Spinal cord (tissue), 9 donors: ENCODE measurements at regions not wholly inside any gene's neighbourhood (a gene's known extent, or its start where the extent isn't known, plus 50 kb on each side); places are given as distances from the start of the nearest gene placed in this dataset.
A peak's percentile ranks its signal among the peaks of the same experiment; 100 is the strongest.

ENCODE experiments used
- DNase-seq, 6 donors: peaks; one replicate each; pipeline versions ENCODE4 v3.0.0 to v3.0.0-alpha.2; 2013 to 2015; ENCODE audit warnings: low spot score in 6 of 6, low read depth in 4 of 6
- H3K27ac ChIP-seq: one replicate; pipeline ENCODE4 v1.5.1; 2013; ENCODE audit warnings: low read depth, low read length, control low read depth
- H3K27me3 ChIP-seq: one replicate; pipeline ENCODE4 v1.6.1; 2013; ENCODE audit warnings: low read length; ENCODE audit not compliant: control insufficient read depth, insufficient read depth
- H3K36me3 ChIP-seq: one replicate; pipeline ENCODE4 v1.6.1; 2013; ENCODE audit warnings: low read length; ENCODE audit not compliant: control insufficient read depth, insufficient read depth
- H3K4me1 ChIP-seq: one replicate; pipeline ENCODE4 v1.6.1; 2013; ENCODE audit warnings: low read length; ENCODE audit not compliant: control insufficient read depth, insufficient read depth
- H3K4me3 ChIP-seq: one replicate; pipeline ENCODE4 v1.5.1; 2013; ENCODE audit warnings: low read depth, low read length, control low read depth
- H3K9me3 ChIP-seq: one replicate; pipeline ENCODE4 v1.6.1; 2013; ENCODE audit warnings: low read length; ENCODE audit not compliant: control insufficient read depth, insufficient read depth
- WGBS: methylation state at CpG from one replicate; pipeline ENCODE4 v1.1.5; 2013; ENCODE audit warnings: missing lambda C conversion rate; ENCODE audit not compliant: insufficient coverage; 5-methylcytosine and 5-hydroxymethylcytosine counted together
- donor health status: healthy.

DNA sequence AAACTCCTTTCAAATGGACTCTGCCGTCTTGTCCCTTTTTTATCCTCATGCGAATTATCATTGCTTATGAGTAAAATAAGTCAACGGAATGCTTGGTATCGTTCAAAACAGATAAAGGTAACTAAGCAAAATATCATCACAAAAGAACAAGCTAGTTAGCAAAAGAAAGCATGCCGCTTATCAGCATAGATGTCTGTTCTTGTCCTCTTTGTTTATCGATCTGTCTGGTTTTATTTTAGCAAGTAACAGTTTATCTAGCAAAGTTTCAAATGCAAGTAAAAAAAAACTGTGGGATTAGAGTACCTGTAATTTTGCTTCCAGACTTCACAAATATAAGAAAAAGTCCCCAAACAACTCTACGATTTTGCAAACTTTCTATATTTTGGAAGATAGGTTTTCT is 561.5 kb downstream of the USP25 start:
- no peak for DNase-seq
- 100% methylated on average over 2 of the region's 7 CpGs for WGBS
- H3K27me3 ChIP-seq, result no peaks in the 10 kb centered on the region

DNA sequence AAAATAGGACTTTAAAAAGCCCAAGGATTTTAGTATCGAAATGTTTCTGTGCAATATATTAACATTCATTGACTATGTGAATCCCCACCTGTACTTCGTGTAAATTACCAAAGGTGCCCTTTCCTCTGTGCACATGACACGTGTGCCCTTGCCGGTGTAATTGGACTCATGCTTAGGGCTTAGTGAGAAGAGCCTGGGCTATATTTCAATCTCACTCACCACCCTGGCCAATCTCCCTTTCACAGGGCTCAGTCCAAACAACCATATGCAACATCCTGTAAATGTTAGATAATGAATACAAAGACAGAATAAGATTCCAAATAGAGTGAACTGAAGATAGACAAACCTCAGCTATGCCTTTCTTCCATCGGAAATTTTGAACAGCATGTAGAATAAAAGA is 564.3 kb downstream of the USP25 start:
- WGBS, result no CpG with 5 or more reads among the region's 5 CpGs
- H3K4me1 ChIP-seq, result no peaks in the 10 kb centered on the region
- no peaks in the 10 kb centered on the region for H3K27me3 ChIP-seq
- no peak overlapping the region for H3K27ac ChIP-seq
- H3K36me3 ChIP-seq, result no peaks in the 10 kb centered on the region
- no peak for DNase-seq
- H3K4me3 ChIP-seq, result no peak overlapping the region
- H3K9me3 ChIP-seq, result peaks cover 2% of the 10 kb centered on the region

More for the DNA sequence above, 561.5 kb downstream of the USP25 start:
- no peaks in the 10 kb centered on the region for H3K9me3 ChIP-seq
- H3K27ac ChIP-seq, result no peak overlapping the region
- no peaks in the 10 kb centered on the region for H3K36me3 ChIP-seq
- no peak overlapping the region for H3K4me3 ChIP-seq
- H3K4me1 ChIP-seq, result no peaks in the 10 kb centered on the region

DNA sequence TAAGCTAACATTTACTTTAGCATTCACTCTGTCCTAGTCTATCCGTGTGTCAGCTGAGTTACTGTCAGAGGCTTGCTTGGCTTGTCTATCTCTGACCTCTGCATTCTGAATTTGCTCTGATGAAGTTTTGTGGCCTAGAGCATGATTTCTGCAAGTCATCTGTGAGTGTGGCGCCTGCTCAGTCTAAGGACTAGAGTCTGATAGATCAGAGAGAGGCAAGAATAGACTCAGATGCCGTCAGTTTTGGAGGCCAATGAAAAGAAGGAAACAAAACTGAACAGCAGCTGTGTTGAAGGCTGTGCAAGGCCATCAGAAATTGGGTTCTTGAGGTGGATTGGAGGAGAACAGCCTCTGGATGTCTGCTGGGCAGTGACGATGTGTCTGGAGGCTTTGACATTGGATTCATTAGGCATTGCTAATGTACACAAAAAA is 573.1 kb downstream of the USP25 start:
- H3K27me3 ChIP-seq, result no peaks in the 10 kb centered on the region
- 19% methylated on average over 4 of the region's 4 CpGs for WGBS
- no peaks in the 10 kb centered on the region for H3K4me1 ChIP-seq
- DNase-seq, result peak in 2 of 6 donors; percentile 74 to 87
- no peaks in the 10 kb centered on the region for H3K36me3 ChIP-seq
- peak overlapping the region; percentile 94 for H3K27ac ChIP-seq
- peaks cover 2% of the 10 kb centered on the region for H3K9me3 ChIP-seq
- H3K4me3 ChIP-seq, result peak overlapping the region; percentile 21

DNA sequence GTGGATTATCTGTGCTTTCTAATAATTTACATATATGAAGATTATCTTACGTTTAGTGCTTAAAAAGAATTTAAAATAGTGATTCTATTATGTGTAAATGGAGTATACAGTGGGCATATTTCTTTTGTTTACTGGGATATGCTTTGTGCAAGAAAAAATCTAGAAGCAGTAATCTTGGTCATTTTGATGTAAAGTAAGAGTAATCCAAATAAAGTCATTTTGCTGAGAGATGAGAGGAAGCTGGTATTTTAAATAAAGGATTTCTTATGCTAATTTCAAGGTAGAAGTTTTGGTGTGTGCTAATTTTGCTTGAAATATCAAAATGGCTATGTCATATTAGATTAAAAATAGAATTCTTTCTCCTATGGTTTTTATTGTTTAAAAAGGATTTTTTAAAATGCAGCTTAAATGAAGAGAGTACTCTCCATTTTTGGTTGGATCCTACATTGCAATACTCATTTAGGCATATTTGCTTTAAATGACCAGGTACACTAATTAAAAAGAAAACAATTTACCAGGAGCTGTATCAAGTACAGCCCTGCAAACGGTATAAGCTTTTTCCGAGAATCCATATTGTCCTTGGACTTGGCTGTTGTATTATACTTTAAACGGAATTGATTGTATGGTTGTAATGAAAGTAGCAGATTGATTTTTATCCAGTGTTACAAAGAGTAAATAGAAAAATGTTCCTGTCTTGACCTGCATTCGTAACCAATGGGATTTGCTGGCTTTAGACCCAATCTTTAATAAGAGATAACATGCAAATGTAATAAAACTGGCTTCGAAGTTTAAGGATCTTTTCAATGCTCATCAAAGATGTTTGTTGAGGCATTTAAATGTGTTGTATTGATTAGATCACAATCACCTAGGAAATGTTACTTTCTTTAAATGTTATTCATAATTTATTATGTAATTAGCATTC is 574.7 kb downstream of the USP25 start:
- Histone ChIP-seq H3K4me3 (peak overlapping the region; percentile 68), H3K4me1 (no peaks in the 10 kb centered on the region), H3K36me3 (no peaks in the 10 kb centered on the region), H3K27me3 (no peaks in the 10 kb centered on the region), H3K27ac (peak overlapping the region; percentile 94), H3K9me3 (no peaks in the 10 kb centered on the region)
- DNase-seq, result peak in 2 of 6 donors; percentile 56 to 89
- WGBS, result 18% methylated on average over 3 of the region's 6 CpGs

DNA sequence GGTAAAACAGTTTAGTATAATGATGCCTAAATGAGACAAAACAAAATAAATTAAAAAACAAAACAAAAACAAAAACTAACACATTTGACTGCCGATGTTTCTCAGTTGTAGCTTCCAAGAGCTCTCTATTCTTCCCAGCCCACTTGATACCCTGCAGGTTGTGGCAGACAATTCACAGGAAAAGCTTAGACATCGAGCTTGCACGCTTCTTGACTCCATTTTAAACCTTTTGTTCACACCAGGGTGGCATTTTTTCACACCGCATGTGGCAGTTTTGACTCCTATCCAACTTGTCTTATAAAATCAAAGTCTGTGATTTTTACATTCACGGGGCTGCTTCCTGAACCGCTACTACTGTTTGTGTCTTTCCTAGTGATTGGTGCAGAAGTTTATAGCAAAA is 575.9 kb downstream of the USP25 start:
- H3K27me3 ChIP-seq, result no peaks in the 10 kb centered on the region
- no peaks in the 10 kb centered on the region for H3K4me1 ChIP-seq
- H3K36me3 ChIP-seq, result no peaks in the 10 kb centered on the region
- peak overlapping the region; percentile 94 for H3K27ac ChIP-seq
- WGBS, result 0% methylated on average over 3 of the region's 6 CpGs
- peak overlapping the region; percentile 68 for H3K4me3 ChIP-seq
- peak in 3 of 6 donors; percentile 82 to 98 (median 95) for DNase-seq
- no peaks in the 10 kb centered on the region for H3K9me3 ChIP-seq

DNA sequence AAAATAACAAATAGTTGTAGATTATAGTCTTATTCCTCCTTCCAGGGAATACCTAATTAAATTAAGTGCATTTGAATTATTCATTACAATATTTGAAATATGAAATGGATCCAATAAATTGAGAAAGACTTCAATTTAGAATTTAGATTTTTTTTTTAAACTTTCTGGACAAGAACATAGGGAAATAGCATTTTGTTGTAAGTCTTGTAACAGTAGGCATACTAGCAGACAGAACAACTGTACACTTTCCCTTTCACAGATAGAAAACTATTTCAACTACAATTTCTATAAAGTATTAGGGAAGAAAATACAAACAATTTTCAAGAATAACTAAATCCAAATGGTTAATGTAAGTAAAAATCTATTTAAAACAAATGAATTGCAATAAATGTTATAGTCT is 577.5 kb downstream of the USP25 start:
- Histone ChIP-seq H3K9me3 (no peaks in the 10 kb centered on the region), H3K27ac (peak overlapping the region; percentile 94), H3K27me3 (no peaks in the 10 kb centered on the region), H3K4me1 (no peaks in the 10 kb centered on the region), H3K4me3 (peak overlapping the region; percentile 68), H3K36me3 (no peaks in the 10 kb centered on the region)
- DNase-seq, result peak in 2 of 6 donors; percentile 45 to 78

DNA sequence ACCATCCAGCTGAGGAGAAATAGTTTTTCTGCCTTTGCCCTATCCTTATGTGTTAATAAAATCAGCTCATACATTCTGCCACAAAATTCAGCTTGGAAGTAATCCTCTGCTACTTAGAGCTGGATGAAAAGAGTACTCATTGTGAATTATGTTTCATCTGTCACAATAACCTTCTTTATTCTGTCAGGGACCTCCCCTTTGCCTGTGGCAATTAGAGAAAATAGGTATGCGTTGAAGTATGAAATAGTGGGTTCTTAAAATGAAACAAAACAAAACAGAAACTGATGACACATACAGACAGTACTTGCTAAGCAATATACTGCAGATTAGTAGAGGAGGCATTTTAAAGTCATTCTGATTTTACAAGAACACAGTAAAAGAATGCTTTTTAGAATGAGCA is 578.5 kb downstream of the USP25 start:
- no CpG with 5 or more reads among the region's 1 CpG for WGBS
- Histone ChIP-seq H3K4me1 (no peaks in the 10 kb centered on the region), H3K36me3 (no peaks in the 10 kb centered on the region), H3K9me3 (no peaks in the 10 kb centered on the region), H3K27me3 (no peaks in the 10 kb centered on the region), H3K4me3 (peak overlapping the region; percentile 68), H3K27ac (peak overlapping the region; percentile 94)
- DNase-seq, result peak in 2 of 6 donors; percentile 76 to 94

DNA sequence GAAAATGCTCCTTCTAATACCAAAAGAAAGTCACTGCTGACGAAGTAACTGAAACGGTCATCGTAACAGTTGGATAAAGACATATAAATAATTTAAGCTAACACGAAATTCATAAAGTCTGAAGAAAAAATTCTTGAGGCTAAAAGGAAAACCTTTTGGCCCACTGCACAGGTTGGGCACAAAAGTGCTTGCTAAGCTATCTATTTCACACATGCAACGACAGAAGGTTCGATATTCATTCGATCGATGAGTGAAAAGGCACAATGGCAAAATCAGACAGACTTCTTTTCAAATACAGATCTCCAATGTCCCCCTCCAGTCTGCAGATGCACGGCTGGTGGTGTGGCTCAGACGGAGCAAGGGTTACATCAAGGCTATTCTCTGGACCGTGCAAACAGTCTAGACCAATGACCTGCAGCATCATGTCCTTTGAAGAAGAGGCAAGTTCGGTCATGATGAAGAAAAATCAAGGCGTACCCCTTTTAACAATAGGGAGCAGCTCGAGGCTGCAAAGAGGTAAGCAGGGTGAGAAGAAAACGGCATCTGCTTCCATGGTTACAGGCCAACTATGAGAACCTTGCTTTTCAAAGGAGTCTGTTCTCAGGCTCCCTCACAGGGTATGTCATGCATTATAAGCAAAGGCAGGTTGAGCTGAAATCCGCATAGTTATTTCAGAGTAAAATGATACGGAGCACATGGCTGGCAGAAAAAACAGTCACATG is 579.6 kb downstream of the USP25 start:
- 0% methylated on average over 10 of the region's 17 CpGs for WGBS
- H3K27ac ChIP-seq, result peak overlapping the region; percentile 94
- peak in 4 of 6 donors; percentile 79 to 97 (median 92) for DNase-seq

DNA sequence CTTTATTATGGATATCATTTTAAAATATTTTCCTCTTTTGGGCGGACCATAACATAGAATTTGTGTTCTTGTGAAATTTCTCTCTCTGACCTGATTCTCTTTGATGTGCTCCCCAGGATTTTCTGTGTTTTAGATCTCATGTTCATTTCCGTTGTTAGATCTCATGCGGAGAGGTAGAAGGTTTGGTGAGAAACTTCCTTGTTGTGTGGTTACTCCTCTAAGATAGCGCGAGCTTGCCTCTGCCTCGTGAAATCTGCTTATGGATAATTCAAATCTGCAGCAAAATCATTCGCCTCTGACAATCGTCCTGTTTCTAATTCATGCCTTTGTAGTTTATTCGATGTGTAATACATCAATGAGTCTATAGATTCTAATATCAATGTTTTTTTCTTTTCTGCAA is 580.4 kb downstream of the USP25 start:
- DNase-seq, result peak in 2 of 6 donors; percentile 72 to 92
- Histone ChIP-seq H3K4me3 (peak overlapping the region; percentile 68), H3K27ac (peak overlapping the region; percentile 94), H3K27me3 (no peaks in the 10 kb centered on the region), H3K4me1 (no peaks in the 10 kb centered on the region), H3K9me3 (no peaks in the 10 kb centered on the region), H3K36me3 (no peaks in the 10 kb centered on the region)
- no CpG with 5 or more reads among the region's 9 CpGs for WGBS

More for the DNA sequence above, 579.6 kb downstream of the USP25 start:
- H3K4me1 ChIP-seq, result no peaks in the 10 kb centered on the region
- no peaks in the 10 kb centered on the region for H3K9me3 ChIP-seq
- H3K27me3 ChIP-seq, result no peaks in the 10 kb centered on the region
- H3K36me3 ChIP-seq, result no peaks in the 10 kb centered on the region
- H3K4me3 ChIP-seq, result peak overlapping the region; percentile 68
